ENCODE measurements at regions not wholly inside any gene's neighbourhood (a gene's known extent, or its start where the extent isn't known, plus 50 kb on each side); places are given as distances from the start of the nearest gene placed in this dataset.

GRCh38 chr6:106849676-106850332 lies 124.7 kb downstream of the CD24 start:
- no peaks in the 10 kb centered on the region for H3K4me1 ChIP-seq (ENCODE audit: control insufficient read depth in 2 of 2, insufficient read depth in 1 of 2, low read depth in 1 of 2, low read length in 2 of 2)
- DNase-seq (ENCODE audit: low spot score), result no peak
- H3K9me3 ChIP-seq (replicated peaks in 1 of 2; ENCODE audit: control insufficient read depth in 2 of 2, insufficient read depth in 1 of 2, low read depth in 1 of 2, low read length in 2 of 2), result peaks cover 0 to 6% of the 10 kb centered on the region in 2 donors
- H2AFZ ChIP-seq (ENCODE audit: low read length), result no peak overlapping the region
- H3K27me3 ChIP-seq (ENCODE audit: control insufficient read depth in 3 of 3, insufficient read depth in 3 of 3, low read depth in 1 of 3, low read length in 3 of 3), result peaks cover 0 to 3% (median 0%) of the 10 kb centered on the region in 3 experiments
- H3K36me3 ChIP-seq (replicated peaks in 1 of 2; ENCODE audit: control insufficient read depth in 2 of 2, insufficient read depth in 2 of 2, low read length in 2 of 2), result no peaks in the 10 kb centered on the region
- H3K79me1 ChIP-seq (ENCODE audit: low read depth, low read length), result no peaks in the 10 kb centered on the region
- no peak overlapping the region for H2AK5ac ChIP-seq (ENCODE audit: low read depth, low read length)
- no peak overlapping the region for H2BK15ac ChIP-seq (ENCODE audit: low read length)
- H2BK5ac ChIP-seq (ENCODE audit: low read length), result no peak overlapping the region
- H2BK12ac ChIP-seq (ENCODE audit: low read length), result no peak overlapping the region
- no peak overlapping the region for H3K4ac ChIP-seq (ENCODE audit: low read length)
- WGBS, 2 donors (ENCODE audit: extremely low coverage in 2 of 2, insufficient read length in 2 of 2, insufficient replicate concordance in 1 of 2), result no CpG with 5 or more reads among the region's 6 CpGs
- no peak overlapping the region for H4K91ac ChIP-seq (ENCODE audit: low read depth, low read length, poor library complexity)
- H3K9ac ChIP-seq (ENCODE audit: low read depth, low read length, poor library complexity), result no peak overlapping the region
- H3K4me2 ChIP-seq (ENCODE audit: insufficient read depth, low read length, poor library complexity, severe bottlenecking), result no peak overlapping the region
- no peak overlapping the region for H3K23ac ChIP-seq (ENCODE audit: low read depth, low read length, poor library complexity)
- no peak overlapping the region for H3K14ac ChIP-seq (ENCODE audit: low read length)
- H3K4me3 ChIP-seq (ENCODE audit: low read length in 2 of 2), result no peak overlapping the region
- no peak overlapping the region for H2BK120ac ChIP-seq (ENCODE audit: low read depth, low read length)
- no peak overlapping the region for H4K8ac ChIP-seq (ENCODE audit: low read depth, low read length)
- H3K18ac ChIP-seq (ENCODE audit: low read length), result no peak overlapping the region
- no peak overlapping the region for H3K27ac ChIP-seq (replicated peaks; ENCODE audit: low read length)

DNA sequence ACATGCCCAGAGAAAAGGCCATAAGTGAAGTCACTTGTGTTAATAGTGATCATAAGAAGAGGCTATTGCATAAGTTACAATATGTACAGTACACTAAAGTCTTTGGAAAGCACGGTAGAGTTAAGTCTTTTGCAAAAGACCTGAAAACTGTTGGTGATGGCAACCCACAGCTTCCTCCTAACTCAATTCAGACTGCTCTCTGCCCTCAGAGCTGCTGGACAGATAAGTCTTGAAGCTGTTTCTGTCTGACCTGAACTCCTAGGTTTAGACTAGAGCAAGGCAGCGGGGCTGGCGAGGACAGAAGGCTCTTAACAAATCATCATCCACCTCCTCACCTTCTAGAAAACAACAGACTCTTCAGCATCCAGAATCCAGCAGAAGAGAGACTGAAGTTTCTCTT lies 125.4 kb downstream of the CD24 start:
- Histone ChIP-seq H3K27ac (replicated peaks; ENCODE audit: low read length) (no peak overlapping the region), H3K4me1 (ENCODE audit: control insufficient read depth in 2 of 2, insufficient read depth in 1 of 2, low read depth in 1 of 2, low read length in 2 of 2) (no peaks in the 10 kb centered on the region), H2BK5ac (ENCODE audit: low read length) (no peak overlapping the region), H3K4me2 (ENCODE audit: insufficient read depth, low read length, poor library complexity, severe bottlenecking) (no peak overlapping the region), H3K36me3 (replicated peaks in 1 of 2; ENCODE audit: control insufficient read depth in 2 of 2, insufficient read depth in 2 of 2, low read length in 2 of 2) (no peaks in the 10 kb centered on the region), H4K91ac (ENCODE audit: low read depth, low read length, poor library complexity) (no peak overlapping the region), H4K8ac (ENCODE audit: low read depth, low read length) (no peak overlapping the region), H2BK12ac (ENCODE audit: low read length) (no peak overlapping the region), H2BK15ac (ENCODE audit: low read length) (no peak overlapping the region), H2AFZ (ENCODE audit: low read length) (no peak overlapping the region), H3K4me3 (ENCODE audit: low read length in 2 of 2) (no peak overlapping the region), H2BK120ac (ENCODE audit: low read depth, low read length) (no peak overlapping the region), H3K9me3 (replicated peaks in 1 of 2; ENCODE audit: control insufficient read depth in 2 of 2, insufficient read depth in 1 of 2, low read depth in 1 of 2, low read length in 2 of 2) (peaks cover 0 to 6% of the 10 kb centered on the region in 2 donors), H3K4ac (ENCODE audit: low read length) (no peak overlapping the region), H3K79me1 (ENCODE audit: low read depth, low read length) (no peaks in the 10 kb centered on the region), H3K27me3 (ENCODE audit: control insufficient read depth in 3 of 3, insufficient read depth in 3 of 3, low read depth in 1 of 3, low read length in 3 of 3) (peaks cover 0 to 3% (median 0%) of the 10 kb centered on the region in 3 experiments), H3K14ac (ENCODE audit: low read length) (no peak overlapping the region), H2AK5ac (ENCODE audit: low read depth, low read length) (no peak overlapping the region), H3K23ac (ENCODE audit: low read depth, low read length, poor library complexity) (no peak overlapping the region), H3K18ac (ENCODE audit: low read length) (no peak overlapping the region), H3K9ac (ENCODE audit: low read depth, low read length, poor library complexity) (no peak overlapping the region)
- WGBS, 2 donors (ENCODE audit: extremely low coverage in 2 of 2, insufficient read length in 2 of 2, insufficient replicate concordance in 1 of 2), result no CpG with 5 or more reads among the region's 3 CpGs
- no peak for DNase-seq (ENCODE audit: low spot score)

- Histone ChIP-seq H3K4ac (ENCODE audit: low read length) (no peak overlapping the region), H3K79me1 (ENCODE audit: low read depth, low read length) (no peaks in the 10 kb centered on the region), H2BK5ac (ENCODE audit: low read length) (no peak overlapping the region)
These were observed 127.4 kb downstream of the CD24 start for GRCh38 chr6:106847116-106847515.

GRCh38 chr6:106844930-106845329 lies 129.6 kb downstream of the CD24 start:
- Histone ChIP-seq H2BK12ac (ENCODE audit: low read length) (no peak overlapping the region), H3K4ac (ENCODE audit: low read length) (no peak overlapping the region), H4K91ac (ENCODE audit: low read depth, low read length, poor library complexity) (no peak overlapping the region), H3K79me1 (ENCODE audit: low read depth, low read length) (no peaks in the 10 kb centered on the region), H3K4me2 (ENCODE audit: insufficient read depth, low read length, poor library complexity, severe bottlenecking) (no peak overlapping the region), H3K18ac (ENCODE audit: low read length) (no peak overlapping the region), H3K27me3 (ENCODE audit: control insufficient read depth in 3 of 3, insufficient read depth in 3 of 3, low read depth in 1 of 3, low read length in 3 of 3) (peaks cover 0 to 2% (median 0%) of the 10 kb centered on the region in 3 experiments), H2BK5ac (ENCODE audit: low read length) (no peak overlapping the region), H4K8ac (ENCODE audit: low read depth, low read length) (no peak overlapping the region), H3K14ac (ENCODE audit: low read length) (no peak overlapping the region), H3K23ac (ENCODE audit: low read depth, low read length, poor library complexity) (no peak overlapping the region), H3K36me3 (replicated peaks in 1 of 2; ENCODE audit: control insufficient read depth in 2 of 2, insufficient read depth in 2 of 2, low read length in 2 of 2) (no peaks in the 10 kb centered on the region), H2BK15ac (ENCODE audit: low read length) (no peak overlapping the region), H2BK120ac (ENCODE audit: low read depth, low read length) (no peak overlapping the region), H2AK5ac (ENCODE audit: low read depth, low read length) (no peak overlapping the region), H3K4me1 (ENCODE audit: control insufficient read depth in 2 of 2, insufficient read depth in 1 of 2, low read depth in 1 of 2, low read length in 2 of 2) (no peaks in the 10 kb centered on the region), H2AFZ (ENCODE audit: low read length) (no peak overlapping the region), H3K9me3 (replicated peaks in 1 of 2; ENCODE audit: control insufficient read depth in 2 of 2, insufficient read depth in 1 of 2, low read depth in 1 of 2, low read length in 2 of 2) (no peaks in the 10 kb centered on the region), H3K9ac (ENCODE audit: low read depth, low read length, poor library complexity) (no peak overlapping the region), H3K27ac (replicated peaks; ENCODE audit: low read length) (no peak overlapping the region), H3K4me3 (ENCODE audit: low read length in 2 of 2) (no peak overlapping the region)
- no peak for DNase-seq (ENCODE audit: low spot score)

More at GRCh38 chr6:106847116-106847515, 127.4 kb downstream of the CD24 start:
- no peak overlapping the region for H3K9ac ChIP-seq (ENCODE audit: low read depth, low read length, poor library complexity)
- no peak overlapping the region for H2BK120ac ChIP-seq (ENCODE audit: low read depth, low read length)
- no peak overlapping the region for H2AFZ ChIP-seq (ENCODE audit: low read length)
- no peak overlapping the region for H3K27ac ChIP-seq (replicated peaks; ENCODE audit: low read length)
- no peaks in the 10 kb centered on the region for H3K4me1 ChIP-seq (ENCODE audit: control insufficient read depth in 2 of 2, insufficient read depth in 1 of 2, low read depth in 1 of 2, low read length in 2 of 2)
- H3K27me3 ChIP-seq (ENCODE audit: control insufficient read depth in 3 of 3, insufficient read depth in 3 of 3, low read depth in 1 of 3, low read length in 3 of 3), result peaks cover 0 to 2% (median 0%) of the 10 kb centered on the region in 3 experiments
- H3K18ac ChIP-seq (ENCODE audit: low read length), result no peak overlapping the region
- no peak for DNase-seq (ENCODE audit: low spot score)
- no peaks in the 10 kb centered on the region for H3K36me3 ChIP-seq (replicated peaks in 1 of 2; ENCODE audit: control insufficient read depth in 2 of 2, insufficient read depth in 2 of 2, low read length in 2 of 2)
- no peak overlapping the region for H3K14ac ChIP-seq (ENCODE audit: low read length)
- H2BK15ac ChIP-seq (ENCODE audit: low read length), result no peak overlapping the region
- no CpG with 5 or more reads among the region's 6 CpGs for WGBS, 2 donors (ENCODE audit: extremely low coverage in 2 of 2, insufficient read length in 2 of 2, insufficient replicate concordance in 1 of 2)
- H3K4me2 ChIP-seq (ENCODE audit: insufficient read depth, low read length, poor library complexity, severe bottlenecking), result no peak overlapping the region
- H4K91ac ChIP-seq (ENCODE audit: low read depth, low read length, poor library complexity), result no peak overlapping the region
- no peak overlapping the region for H3K23ac ChIP-seq (ENCODE audit: low read depth, low read length, poor library complexity)
- no peak overlapping the region for H3K4me3 ChIP-seq (ENCODE audit: low read length in 2 of 2)
- no peak overlapping the region for H2BK12ac ChIP-seq (ENCODE audit: low read length)
- H4K8ac ChIP-seq (ENCODE audit: low read depth, low read length), result no peak overlapping the region
- peaks cover 0 to 2% of the 10 kb centered on the region in 2 donors for H3K9me3 ChIP-seq (replicated peaks in 1 of 2; ENCODE audit: control insufficient read depth in 2 of 2, insufficient read depth in 1 of 2, low read depth in 1 of 2, low read length in 2 of 2)
- no peak overlapping the region for H2AK5ac ChIP-seq (ENCODE audit: low read depth, low read length)

All from neuronal stem cell (in vitro differentiated cells).